HG02623 (cell line): ENCODE measurements at regions not wholly inside any gene's neighbourhood (a gene's known extent, or its start where the extent isn't known, plus 50 kb on each side); places are given as distances from the start of the nearest gene placed in this dataset.
A peak's percentile ranks its signal among the peaks of the same experiment; 100 is the strongest.
"Not testable (repeated sequence)": the region's sequence is repeated elsewhere in the genome, so short reads cannot be mapped to it uniquely, and the experiment has no call there.

Experiments used
- ATAC-seq: cut with Tn5 transposase; IDR thresholded peaks from one replicate; pipeline ENCODE4 v1.9.1; 2021; ENCODE audit warnings: moderate library complexity; ENCODE audit not compliant: unreplicated experiment

GRCh38 chr5:162762119-162762518 lies 675.3 kb upstream of the CCNG1 start:
- no peak for ATAC-seq

GRCh38 chr5:162769019-162769418 lies 668.4 kb upstream of the CCNG1 start:
- ATAC-seq, result no peak

GRCh38 chr5:162785673-162786072 lies 651.7 kb upstream of the CCNG1 start:
- no peak for ATAC-seq

- no peak for ATAC-seq
Measured at GRCh38 chr5:162786234-162786633, 651.2 kb upstream of the CCNG1 start.

DNA sequence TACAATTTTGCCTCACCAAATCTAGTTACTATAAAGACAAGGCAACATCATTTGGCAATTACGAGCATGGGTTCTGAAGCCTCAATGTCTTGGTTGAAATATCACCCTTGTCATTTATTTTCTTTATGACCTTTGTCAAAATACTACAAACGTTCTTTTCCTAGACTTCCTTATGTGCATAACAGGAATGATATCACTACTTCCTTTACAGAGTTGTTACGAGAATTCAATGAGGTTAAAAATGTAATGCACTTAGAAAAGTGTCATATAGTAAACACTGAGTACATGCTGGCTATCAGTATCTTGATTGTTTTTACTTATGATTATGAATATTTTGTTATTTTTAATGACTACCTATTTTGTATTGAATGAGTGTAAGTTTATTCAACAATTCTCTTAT lies 640.9 kb upstream of the CCNG1 start:
- no peak for ATAC-seq

GRCh38 chr5:162800301-162800700 lies 637.1 kb upstream of the CCNG1 start:
- no peak for ATAC-seq

DNA sequence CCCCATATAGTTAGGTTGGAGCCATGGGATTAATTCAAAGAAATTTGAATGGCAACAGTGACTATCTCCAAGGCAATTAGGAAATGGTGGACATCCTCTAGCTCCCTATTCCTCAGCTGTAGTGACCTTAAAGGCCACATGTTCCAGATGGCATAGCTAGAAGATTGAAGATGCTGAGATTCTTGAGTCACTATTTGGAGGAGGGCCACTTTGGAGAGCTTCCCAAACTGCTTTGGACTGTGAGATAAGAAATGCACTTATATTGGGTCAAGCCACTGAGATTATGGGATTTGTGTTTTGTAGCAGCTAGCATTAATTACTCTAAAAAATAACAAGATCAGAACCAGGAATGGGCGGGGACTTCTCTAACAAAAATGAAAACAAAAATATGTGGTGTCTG lies 636.2 kb upstream of the CCNG1 start:
- no peak for ATAC-seq

DNA sequence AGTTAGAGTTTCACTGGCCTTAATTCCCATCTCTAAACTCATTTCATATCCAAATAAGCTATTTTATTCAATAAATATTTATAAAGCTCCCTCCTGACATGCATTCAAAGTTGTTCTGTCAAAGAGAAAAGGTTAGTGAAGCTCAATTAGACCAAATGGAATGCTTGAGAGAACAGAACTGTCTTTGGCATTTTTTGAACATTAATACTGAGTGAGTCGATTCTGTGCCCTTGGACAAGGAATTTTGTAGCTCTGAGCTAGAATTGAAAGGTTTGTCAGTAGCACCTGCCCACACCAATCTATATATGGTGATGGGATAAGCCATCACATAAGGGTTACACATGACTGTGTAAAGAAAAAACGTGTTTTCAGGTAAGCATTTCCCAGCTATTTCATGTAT lies 631.2 kb upstream of the CCNG1 start:
- ATAC-seq, result no peak

- no peak for ATAC-seq
Measured at GRCh38 chr5:162811071-162811470, 626.3 kb upstream of the CCNG1 start.

- ATAC-seq, result no peak
Measured at GRCh38 chr5:162816816-162817215, 620.6 kb upstream of the CCNG1 start.

GRCh38 chr5:162817364-162817763 lies 620.0 kb upstream of the CCNG1 start:
- ATAC-seq, result no peak

DNA sequence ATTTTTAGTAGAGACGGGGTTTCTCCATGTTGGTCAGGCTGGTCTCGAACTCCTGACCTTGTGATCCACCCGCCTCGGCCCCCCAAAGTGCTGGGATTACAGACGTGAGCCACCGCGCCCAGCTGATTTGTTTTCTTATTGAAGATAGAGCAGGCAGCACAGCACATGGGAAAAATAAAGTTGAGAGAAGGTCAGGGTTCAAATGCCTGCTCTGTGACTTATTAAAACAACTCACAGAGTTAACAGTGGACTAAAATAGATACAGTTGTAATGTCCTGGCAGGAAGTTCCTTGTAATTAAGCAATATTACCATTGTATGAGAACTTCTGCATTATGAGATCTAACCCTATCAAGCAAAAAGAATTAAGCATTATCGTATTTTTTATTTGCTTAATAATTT lies 615.7 kb upstream of the CCNG1 start:
- ATAC-seq, result not testable (repeated sequence)

DNA sequence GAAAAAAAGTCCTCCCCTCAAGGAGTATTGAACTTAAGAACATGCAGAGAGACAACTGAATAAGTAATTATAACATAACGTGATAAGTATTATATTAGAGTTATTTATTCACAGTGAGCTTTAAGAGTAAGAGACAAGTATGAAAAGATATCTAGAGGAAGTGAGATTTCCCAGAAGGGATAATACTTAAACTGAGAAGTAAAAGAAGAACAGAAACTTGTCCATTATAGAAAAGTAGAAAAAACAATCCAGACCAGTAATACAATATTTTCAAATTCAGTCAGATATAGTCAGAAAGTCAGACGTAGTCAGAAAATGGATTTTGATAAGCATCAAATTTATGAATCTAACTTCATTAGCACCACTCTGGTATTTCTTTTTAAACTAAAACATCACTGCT lies 613.0 kb upstream of the CCNG1 start:
- peak; percentile 82 for ATAC-seq

DNA sequence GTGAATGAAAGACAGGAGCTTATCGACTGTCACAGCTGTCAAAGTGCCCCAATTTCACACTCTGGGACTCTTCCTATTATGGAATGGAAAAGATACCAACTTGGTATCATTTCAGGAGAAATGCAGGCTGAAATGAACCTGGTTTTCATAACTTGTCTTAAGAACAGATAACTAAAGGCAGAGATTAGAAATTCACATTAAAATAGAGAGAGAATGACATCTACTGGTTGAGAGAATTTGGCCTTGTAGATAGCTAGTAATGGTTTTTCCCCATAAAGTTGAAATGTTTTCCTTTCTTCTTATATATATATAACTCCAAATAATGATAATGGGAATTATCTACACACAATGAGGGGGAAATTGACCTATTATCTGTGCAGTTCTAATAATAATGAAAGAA lies 600.2 kb upstream of the CCNG1 start:
- ATAC-seq, result no peak

- no peak for ATAC-seq
Measured at GRCh38 chr5:162842727-162843126, 594.7 kb upstream of the CCNG1 start.

DNA sequence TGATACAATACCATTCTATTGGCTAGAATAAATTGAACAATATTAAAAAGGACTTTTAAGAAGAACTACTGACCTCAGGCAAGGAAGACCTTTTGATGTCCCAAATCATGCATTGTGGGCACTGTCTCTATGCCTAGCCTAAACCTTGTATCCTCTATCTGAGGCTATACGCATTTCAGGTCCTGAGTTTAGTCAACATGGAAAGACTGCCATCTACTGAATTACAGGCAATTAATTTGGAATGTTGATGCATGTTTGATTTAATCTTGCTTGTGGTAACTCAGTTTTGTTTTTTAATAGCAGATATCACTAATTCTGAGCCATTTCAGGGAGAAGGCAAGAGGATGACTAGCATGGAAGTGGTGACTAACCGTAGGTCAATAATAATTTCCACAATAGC lies 585.3 kb upstream of the CCNG1 start:
- ATAC-seq, result no peak

DNA sequence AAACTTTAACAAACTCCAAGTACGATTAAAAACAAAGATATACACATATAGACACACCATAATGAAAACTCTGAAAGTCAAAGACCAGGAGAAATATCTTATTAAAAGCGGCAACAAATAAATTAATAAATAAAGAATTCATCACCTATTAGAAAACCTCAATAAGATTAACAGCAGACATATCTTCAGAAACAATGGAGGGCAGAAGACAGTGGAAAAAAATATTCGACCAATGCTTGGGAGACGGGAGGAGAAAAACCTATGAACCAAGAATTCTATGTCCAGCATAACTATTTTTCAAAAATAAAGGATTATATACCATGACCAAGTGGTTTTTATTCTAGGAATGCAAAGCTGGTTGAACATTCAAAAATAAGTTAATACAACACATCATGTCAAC lies 578.6 kb upstream of the CCNG1 start:
- no peak for ATAC-seq

GRCh38 chr5:162870966-162871365 lies 566.4 kb upstream of the CCNG1 start:
- ATAC-seq, result no peak

GRCh38 chr5:162882629-162883028 lies 554.8 kb upstream of the CCNG1 start:
- no peak for ATAC-seq

DNA sequence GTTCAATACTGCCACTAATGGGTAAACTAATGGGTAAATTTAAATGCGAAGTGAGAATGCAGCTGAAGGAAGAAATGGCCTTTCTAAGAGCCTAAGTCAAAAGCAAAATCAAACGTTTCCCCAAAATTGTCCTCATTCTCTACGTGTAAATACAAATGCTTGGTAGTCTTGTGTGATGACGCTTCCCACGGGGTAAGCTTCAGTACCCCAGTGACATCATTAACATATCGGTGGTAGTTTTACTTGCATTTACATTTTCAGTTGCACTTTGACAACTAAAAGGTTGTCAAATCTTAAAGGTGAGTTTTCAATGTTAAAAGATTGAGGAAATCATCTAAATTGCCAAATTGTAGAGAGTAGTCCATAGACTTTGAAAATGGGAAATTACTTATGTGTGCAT lies 550.7 kb upstream of the CCNG1 start:
- no peak for ATAC-seq

GRCh38 chr5:162888268-162888667 lies 549.1 kb upstream of the CCNG1 start:
- ATAC-seq, result no peak

- ATAC-seq, result no peak
Measured at GRCh38 chr5:162911873-162912272, 525.5 kb upstream of the CCNG1 start.

- no peak for ATAC-seq
Measured at GRCh38 chr5:162916368-162916767, 521.0 kb upstream of the CCNG1 start.

DNA sequence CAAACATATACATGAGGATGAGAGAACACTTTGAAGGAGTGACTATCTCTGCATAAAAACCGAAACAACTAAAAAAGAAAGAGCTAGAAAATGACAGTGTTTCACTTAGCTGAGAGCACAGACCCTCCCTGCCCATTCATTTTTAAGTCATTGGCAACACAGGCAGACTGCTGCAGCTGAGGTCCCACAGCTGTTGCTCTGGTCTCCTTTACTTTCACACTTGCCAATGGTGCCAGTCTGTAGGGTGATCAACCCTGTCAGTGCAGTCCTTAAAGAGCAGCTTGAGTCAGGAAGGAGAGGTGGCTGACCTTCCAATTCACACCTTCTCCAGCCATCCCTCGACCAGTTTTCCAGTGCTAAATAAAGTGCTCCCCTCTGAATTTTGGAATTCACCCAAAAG lies 508.3 kb upstream of the CCNG1 start:
- no peak for ATAC-seq
